ENCODE measurements at regions not wholly inside any gene's neighbourhood (a gene's known extent, or its start where the extent isn't known, plus 50 kb on each side); places are given as distances from the start of the nearest gene placed in this dataset.

DNA sequence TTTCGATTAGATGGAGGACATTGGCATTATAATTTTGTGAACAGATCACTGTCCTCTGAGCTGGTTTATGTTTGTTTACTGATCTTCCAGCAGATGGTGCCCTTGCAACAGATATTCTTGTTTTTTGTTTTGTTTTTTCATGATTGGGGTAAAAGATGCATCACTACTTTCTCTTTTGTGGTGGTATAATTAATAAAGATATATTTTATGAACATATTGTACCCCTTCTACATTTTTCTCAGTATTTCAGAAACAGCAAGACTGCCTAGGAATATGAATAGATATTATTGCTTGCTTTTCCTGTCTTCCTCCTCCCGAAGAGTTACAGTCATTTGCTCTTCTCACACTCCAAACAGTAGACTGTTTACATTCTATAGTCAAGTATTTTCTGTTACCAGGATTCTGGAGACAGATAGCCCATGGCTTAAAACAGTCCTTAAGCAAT, 905.2 kb downstream of the TRAM1L1 start:
- intact Hi-C loops (cut with micrococcal nuclease): no loop called here
- Histone ChIP-seq H3K14ac (replicated peaks; ENCODE audit: low read depth, low read length) (no peak overlapping the region), H2BK5ac (ENCODE audit: low read depth, low read length, poor library complexity, severe bottlenecking) (no peak overlapping the region), H2BK20ac (ENCODE audit: low read depth, low read length) (no peak overlapping the region), H4K8ac (ENCODE audit: low read depth in 2 of 2, low read length in 2 of 2) (no peak overlapping the region), H3K23ac (ENCODE audit: low read depth, low read length) (no peak overlapping the region), H3K27me3 (ENCODE audit: control insufficient read depth, insufficient read depth, low read length) (no peaks in the 10 kb centered on the region), H2BK120ac (ENCODE audit: low read depth, low read length) (no peak overlapping the region), H3K4me2 (ENCODE audit: low read depth, low read length) (no peak overlapping the region), H3K27ac (ENCODE audit: insufficient read depth, low read length) (no peak overlapping the region), H3K4ac (ENCODE audit: low read depth, low read length) (no peak overlapping the region), H3K9me1 (ENCODE audit: insufficient read depth, low read length) (no peaks in the 10 kb centered on the region), H2BK15ac (ENCODE audit: low read depth, low read length) (no peak overlapping the region), H2AK9ac (replicated peaks; ENCODE audit: low read depth, low read length, poor library complexity) (no peak overlapping the region), H3K36me3 (ENCODE audit: control insufficient read depth, insufficient read depth, low read length) (no peaks in the 10 kb centered on the region), H2AFZ (replicated peaks; ENCODE audit: low read length, poor library complexity) (no peak overlapping the region), H4K20me1 (ENCODE audit: insufficient read depth, low read length) (no peaks in the 10 kb centered on the region), H3K9ac (ENCODE audit: low read depth, low read length) (no peak overlapping the region), H4K5ac (ENCODE audit: low read depth, low read length) (no peak overlapping the region), H3K9me3 (ENCODE audit: control insufficient read depth, insufficient read depth, low read length) (0 out of 2 replicates have a peak, but pooled peaks cover 1% of the 10 kb centered on the region), H2AK5ac (ENCODE audit: low read depth, low read length) (no peak overlapping the region), H3K56ac (ENCODE audit: extremely low read depth, insufficient read depth, low read length) (no peak overlapping the region), H3K79me1 (ENCODE audit: low read depth in 1 of 2, low read length in 2 of 2) (no peaks in the 10 kb centered on the region), H3K4me1 (ENCODE audit: control insufficient read depth, insufficient read depth, low read length) (no peaks in the 10 kb centered on the region), H3K4me3 (ENCODE audit: insufficient read depth, low read depth, low read length) (no peak overlapping the region), H4K91ac (ENCODE audit: insufficient read depth, low read depth, low read length) (no peak overlapping the region), H3K18ac (ENCODE audit: low read depth, low read length) (no peak overlapping the region)
- no peak for ATAC-seq (ENCODE audit: low read depth)
- TF ChIP-seq MAZ (IDR thresholded peaks at IDR 0.05; ENCODE audit: borderline replicate concordance, low read depth, low read length) (no peak), FOS (IDR thresholded peaks at IDR 0.05; ENCODE audit: low read depth, low read length) (no peak), POLR2A (IDR thresholded peaks at IDR 0.05; ENCODE audit: low read depth, low read length) (no peak), MAFK (IDR thresholded peaks at IDR 0.05; ENCODE audit: low read depth, low read length) (no peak), CEBPB (IDR thresholded peaks at IDR 0.05; ENCODE audit: low read depth, low read length) (no peak), CHD1 (IDR thresholded peaks at IDR 0.05; ENCODE audit: low read depth, low read length) (no peak), RFX5 (IDR thresholded peaks at IDR 0.05; ENCODE audit: low read depth, low read length) (no peak), MXI1 (IDR thresholded peaks at IDR 0.05; ENCODE audit: borderline replicate concordance, low read depth, low read length) (no peak), BHLHE40 (IDR thresholded peaks at IDR 0.05; ENCODE audit: low read depth, low read length) (no peak), NFE2L2 (IDR thresholded peaks at IDR 0.05; ENCODE audit: low read depth, low read length) (no peak), SMC3 (IDR thresholded peaks at IDR 0.05; ENCODE audit: low read depth, low read length) (no peak), RAD21 (IDR thresholded peaks at IDR 0.05; ENCODE audit: low read length) (no peak), RCOR1 (IDR thresholded peaks at IDR 0.05; ENCODE audit: insufficient replicate concordance, low read length) (no peak)
- TF ChIP-seq, protein P1, sequence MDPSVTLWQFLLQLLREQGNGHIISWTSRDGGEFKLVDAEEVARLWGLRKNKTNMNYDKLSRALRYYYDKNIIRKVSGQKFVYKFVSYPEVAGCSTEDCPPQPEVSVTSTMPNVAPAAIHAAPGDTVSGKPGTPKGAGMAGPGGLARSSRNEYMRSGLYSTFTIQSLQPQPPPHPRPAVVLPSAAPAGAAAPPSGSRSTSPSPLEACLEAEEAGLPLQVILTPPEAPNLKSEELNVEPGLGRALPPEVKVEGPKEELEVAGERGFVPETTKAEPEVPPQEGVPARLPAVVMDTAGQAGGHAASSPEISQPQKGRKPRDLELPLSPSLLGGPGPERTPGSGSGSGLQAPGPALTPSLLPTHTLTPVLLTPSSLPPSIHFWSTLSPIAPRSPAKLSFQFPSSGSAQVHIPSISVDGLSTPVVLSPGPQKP (IDR thresholded peaks at IDR 0.05; ENCODE audit: borderline replicate concordance, low read depth, low read length): no peak
- TF ChIP-seq, protein P2, sequence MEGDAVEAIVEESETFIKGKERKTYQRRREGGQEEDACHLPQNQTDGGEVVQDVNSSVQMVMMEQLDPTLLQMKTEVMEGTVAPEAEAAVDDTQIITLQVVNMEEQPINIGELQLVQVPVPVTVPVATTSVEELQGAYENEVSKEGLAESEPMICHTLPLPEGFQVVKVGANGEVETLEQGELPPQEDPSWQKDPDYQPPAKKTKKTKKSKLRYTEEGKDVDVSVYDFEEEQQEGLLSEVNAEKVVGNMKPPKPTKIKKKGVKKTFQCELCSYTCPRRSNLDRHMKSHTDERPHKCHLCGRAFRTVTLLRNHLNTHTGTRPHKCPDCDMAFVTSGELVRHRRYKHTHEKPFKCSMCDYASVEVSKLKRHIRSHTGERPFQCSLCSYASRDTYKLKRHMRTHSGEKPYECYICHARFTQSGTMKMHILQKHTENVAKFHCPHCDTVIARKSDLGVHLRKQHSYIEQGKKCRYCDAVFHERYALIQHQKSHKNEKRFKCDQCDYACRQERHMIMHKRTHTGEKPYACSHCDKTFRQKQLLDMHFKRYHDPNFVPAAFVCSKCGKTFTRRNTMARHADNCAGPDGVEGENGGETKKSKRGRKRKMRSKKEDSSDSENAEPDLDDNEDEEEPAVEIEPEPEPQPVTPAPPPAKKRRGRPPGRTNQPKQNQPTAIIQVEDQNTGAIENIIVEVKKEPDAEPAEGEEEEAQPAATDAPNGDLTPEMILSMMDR (conservative IDR thresholded peaks at IDR 0.05; ENCODE audit: low read depth, low read length): no peak
- TF ChIP-seq, protein P3, sequence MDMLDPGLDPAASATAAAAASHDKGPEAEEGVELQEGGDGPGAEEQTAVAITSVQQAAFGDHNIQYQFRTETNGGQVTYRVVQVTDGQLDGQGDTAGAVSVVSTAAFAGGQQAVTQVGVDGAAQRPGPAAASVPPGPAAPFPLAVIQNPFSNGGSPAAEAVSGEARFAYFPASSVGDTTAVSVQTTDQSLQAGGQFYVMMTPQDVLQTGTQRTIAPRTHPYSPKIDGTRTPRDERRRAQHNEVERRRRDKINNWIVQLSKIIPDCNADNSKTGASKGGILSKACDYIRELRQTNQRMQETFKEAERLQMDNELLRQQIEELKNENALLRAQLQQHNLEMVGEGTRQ (IDR thresholded peaks at IDR 0.05; ENCODE audit: low read depth, low read length): no peak
- no peak for DNase-seq
- in situ Hi-C loops (cut with MboI; ENCODE audit: low sequenced_read_pairs): no loop called here
- WGBS, 2 experiments (ENCODE audit: extremely low coverage in 2 of 2, insufficient read length in 1 of 2): no CpG with 5 or more reads among the region's 2 CpGs
- ChIA-PET CTCF (no interaction called here), POLR2A (ENCODE audit: unreplicated experiment) (no interaction called here)
- dilution Hi-C loops (cut with HindIII; ENCODE audit: low sequenced_read_pairs, unreplicated experiment): no loop called here
- no TSS peak for BruUV-seq (replicated peaks)

Measured in IMR-90 (cell line).